Pancreas (tissue), 10 donors: ENCODE measurements at regions not wholly inside any gene's neighbourhood (a gene's known extent, or its start where the extent isn't known, plus 50 kb on each side); places are given as distances from the start of the nearest gene placed in this dataset.

Experiments
- ATAC-seq, 4 donors: fragments of 200-7000 bp; cut with Tn5 transposase; one replicate each; pipeline versions ENCODE4 v1.8.0 to v1.9.1; 2020; ENCODE audit warnings: mild to moderate bottlenecking in 4 of 4, moderate library complexity in 4 of 4
- DNase-seq, 6 donors: peaks; one replicate each; pipeline ENCODE4 v3.0.0-alpha.2; 2020
- FAIRE-seq: peaks from 2 replicates; lab custom pipeline; 2012; peaks lifted over from hg19 to GRCh38; lab: Jason Lieb, UNC
- H3K27ac ChIP-seq, 4 donors: fragments of 200-600 bp; sonication (generic); 1 replicate in 3 of 4; 2 replicates in 1 of 4; pipeline versions ENCODE4 v1.5.0 to v1.8.0; 2020
- H3K27me3 ChIP-seq, 4 donors: fragments of 200-600 bp; one replicate each; pipeline ENCODE4 v1.8.0; 2021
- H3K36me3 ChIP-seq, 3 donors: fragments of 200-600 bp; sonication (generic) in 1 of 3; one replicate each; pipeline versions ENCODE4 v1.5.0 to v1.8.0; 2020 to 2021
- H3K4me1 ChIP-seq, 3 donors: fragments of 200-600 bp; one replicate each; pipeline ENCODE4 v1.8.0; 2021
- H3K4me3 ChIP-seq, 4 donors: fragments of 200-600 bp; sonication (generic) in 2 of 4; one replicate each; pipeline versions ENCODE4 v1.5.0 to v1.8.0; 2020 to 2021
- H3K9me3 ChIP-seq, 4 donors: fragments of 200-600 bp; one replicate each; pipeline ENCODE4 v1.8.0; 2021
- CTCF ChIP-seq, 4 donors: fragments of 200-600 bp; sonication (generic) in 3 of 4; IDR thresholded peaks; one replicate each; pipeline versions ENCODE4 v1.5.0 to v1.8.0; 2021; ENCODE audit warnings: antibody characterized with exemption in 4 of 4
- WGBS, 2 donors: extraction: QIAGEN DNeasy Blood & Tissue Kit; methylation state at CpG; one replicate each; pipeline ENCODE4 v1.1.7; 2013; 5-methylcytosine and 5-hydroxymethylcytosine counted together
- intact Hi-C, 3 donors: fragments of 100-400 bp; cut with DNase I; formaldehyde crosslinking; loops; one replicate each; pipeline versions ENCODE4 v1.11.1 to v1.14.2; 2022
- donor health status: healthy with polysubstance abuse.
- donor health status: DM: no; HTN: no; CAD: no; lungs with moderate emphysema.
- donor health status: DM: no; HTN: no; CAD: no.
- donor health status: control.
- donor health status: control.
- donor health status: Bipolar disorder and iron deficiency.
- donor health status: DM: yes; HTN: yes; CAD: no.
- donor health status: DM: no; HTN: no; CAD: no.
- donor health status: DM: no; HTN: no; CAD: no.
- donor health status: DM: yes; HTN: yes; CAD: no.

GRCh38 chr13:37491661-37492060 is 106.9 kb downstream of the POSTN start:
- Histone ChIP-seq H3K4me3 (no peak overlapping the region), H3K9me3 (no peaks in the 10 kb centered on the region), H3K36me3 (no peaks in the 10 kb centered on the region), H3K27me3 (no peaks in the 10 kb centered on the region), H3K4me1 (no peaks in the 10 kb centered on the region), H3K27ac (no peak overlapping the region)
- WGBS, 2 donors, result 60 to 71% methylated on average over 3 of the region's 3 CpGs
- intact Hi-C loops, result no loop called here
- no peak for TF ChIP-seq CTCF (IDR thresholded peaks at IDR 0.05)
- FAIRE-seq, result no peak
- DNase-seq, result no peak
- no peak for ATAC-seq

DNA sequence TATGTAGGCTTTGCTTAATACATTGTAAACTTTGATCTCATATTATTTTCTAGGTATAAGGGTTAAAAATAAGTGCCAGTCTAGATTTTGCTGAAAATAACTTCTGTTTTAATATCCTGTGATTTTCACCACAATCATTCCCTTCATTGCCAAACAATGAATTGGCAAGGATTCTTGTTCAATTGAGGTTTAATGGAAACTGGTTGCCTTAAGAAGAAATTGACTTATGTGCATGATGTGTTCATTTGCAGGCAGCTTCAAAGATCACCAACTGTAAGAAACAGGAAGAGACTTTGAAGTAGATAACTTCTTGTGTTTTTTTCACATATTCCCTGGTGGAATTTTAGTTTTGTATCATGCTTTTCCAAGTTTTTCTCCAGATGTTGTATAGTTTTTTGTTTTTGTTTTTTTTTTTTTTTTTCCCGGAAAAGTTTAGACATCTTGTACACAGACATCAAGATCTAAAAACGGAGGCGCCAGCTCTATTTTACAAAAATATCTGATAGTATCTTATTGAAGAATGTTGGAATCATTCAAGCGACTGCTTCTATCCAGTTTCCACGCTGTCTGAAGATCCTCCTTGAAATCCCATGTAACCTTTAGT is 108.3 kb downstream of the POSTN start:
- no peak for ATAC-seq
- Histone ChIP-seq H3K27me3 (no peaks in the 10 kb centered on the region), H3K4me3 (no peak overlapping the region), H3K36me3 (no peaks in the 10 kb centered on the region), H3K27ac (no peak overlapping the region), H3K9me3 (no peaks in the 10 kb centered on the region), H3K4me1 (no peaks in the 10 kb centered on the region)
- 68 to 83% methylated on average over 5 of the region's 5 CpGs for WGBS, 2 donors
- DNase-seq, result no peak
- no peak for TF ChIP-seq CTCF (IDR thresholded peaks at IDR 0.05)
- intact Hi-C loops, result no loop called here
- no peak for FAIRE-seq

DNA sequence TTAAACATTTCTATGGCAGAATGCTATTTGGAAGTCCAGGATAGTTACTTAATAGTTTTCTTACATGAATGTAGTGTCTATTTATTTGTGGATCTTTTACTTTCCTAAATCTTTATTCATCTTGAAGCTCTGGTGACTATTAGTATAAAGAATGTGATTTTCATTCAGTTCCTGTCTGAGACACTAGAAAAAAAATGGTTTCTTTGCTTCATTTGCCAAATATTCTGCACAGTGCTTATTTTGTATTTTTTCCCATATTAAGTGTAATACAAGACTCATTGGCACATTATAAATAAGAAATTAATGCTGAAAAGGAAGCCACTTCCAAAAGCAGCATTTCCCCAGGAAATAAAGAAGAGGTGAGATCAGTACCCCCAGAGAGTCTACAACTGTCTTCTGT is 109.8 kb downstream of the POSTN start:
- intact Hi-C loops, result no loop called here
- TF ChIP-seq CTCF (IDR thresholded peaks at IDR 0.05), result no peak
- FAIRE-seq, result no peak
- H3K36me3 ChIP-seq, result no peaks in the 10 kb centered on the region
- H3K27me3 ChIP-seq, result no peaks in the 10 kb centered on the region
- DNase-seq, result no peak
- H3K4me1 ChIP-seq, result no peaks in the 10 kb centered on the region
- ATAC-seq, result no peak
- H3K9me3 ChIP-seq, result no peaks in the 10 kb centered on the region
- H3K27ac ChIP-seq, result no peak overlapping the region
- H3K4me3 ChIP-seq, result no peak overlapping the region

- H3K9me3 ChIP-seq, result no peaks in the 10 kb centered on the region
- FAIRE-seq (no peak), DNase-seq (no peak), ATAC-seq (no peak)
- intact Hi-C loops, result no loop called here
- no peak overlapping the region for H3K27ac ChIP-seq
- H3K4me3 ChIP-seq, result no peak overlapping the region
- no peaks in the 10 kb centered on the region for H3K4me1 ChIP-seq
- no peaks in the 10 kb centered on the region for H3K36me3 ChIP-seq
- TF ChIP-seq CTCF (IDR thresholded peaks at IDR 0.05), result no peak
- no peaks in the 10 kb centered on the region for H3K27me3 ChIP-seq
- 42 to 46% methylated on average over 7 of the region's 7 CpGs for WGBS, 2 donors
Measured at GRCh38 chr13:37486171-37486681, 112.3 kb downstream of the POSTN start.

DNA sequence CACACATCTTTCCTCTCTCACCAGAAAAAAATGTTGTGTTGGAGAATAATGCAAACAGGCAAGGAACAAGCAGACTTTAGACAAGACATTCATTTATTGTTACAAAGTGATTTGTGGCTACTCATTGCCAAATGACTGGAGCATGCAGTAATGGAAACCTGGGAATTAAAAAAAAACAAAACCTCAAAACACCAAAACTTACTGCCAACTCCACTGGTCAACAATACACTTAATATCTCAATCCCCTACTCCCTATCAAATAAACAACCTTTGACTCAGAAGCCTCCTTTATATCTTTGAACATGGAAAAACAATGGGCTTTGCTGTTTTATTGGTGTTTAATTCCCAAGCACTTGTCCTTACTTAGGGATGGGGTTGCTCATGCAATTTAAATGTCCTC is 112.8 kb downstream of the POSTN start:
- Histone ChIP-seq H3K27me3 (no peaks in the 10 kb centered on the region), H3K4me3 (no peak overlapping the region), H3K9me3 (no peaks in the 10 kb centered on the region), H3K36me3 (no peaks in the 10 kb centered on the region), H3K4me1 (no peaks in the 10 kb centered on the region), H3K27ac (no peak overlapping the region)
- no peak for ATAC-seq
- intact Hi-C loops, result no loop called here
- TF ChIP-seq CTCF (IDR thresholded peaks at IDR 0.05), result no peak
- no peak for FAIRE-seq
- no peak for DNase-seq
